NCI-H226 (cell line): ENCODE measurements at regions not wholly inside any gene's neighbourhood (a gene's known extent, or its start where the extent isn't known, plus 50 kb on each side); places are given as distances from the start of the nearest gene placed in this dataset.
A peak's percentile ranks its signal among the peaks of the same experiment; 100 is the strongest.
"Not testable (repeated sequence)": the region's sequence is repeated elsewhere in the genome, so short reads cannot be mapped to it uniquely, and the experiment has no call there.

Source experiments
- DNase-seq: peaks from one replicate; pipeline ENCODE4 v3.0.0-alpha.2; 2015

DNA sequence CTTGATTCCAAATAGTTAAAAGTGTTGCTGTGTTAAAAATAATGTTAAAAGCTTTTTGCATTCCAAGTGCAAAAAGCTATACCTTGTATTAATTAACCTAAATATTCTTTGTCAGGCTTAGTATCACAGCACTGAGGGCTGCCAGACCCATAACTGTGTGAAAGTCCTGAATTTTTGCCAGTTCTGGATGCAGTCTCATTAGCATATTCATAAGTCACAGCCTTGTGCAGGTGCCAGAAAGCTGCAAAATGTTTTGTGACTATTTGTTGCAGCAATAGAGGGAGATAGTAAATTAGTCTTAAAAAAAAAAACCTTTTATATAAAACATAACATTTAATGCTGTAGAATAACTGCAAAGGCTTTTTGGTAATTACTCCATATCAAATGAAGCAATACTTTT is 56.6 kb downstream of the SLITRK1 start:
- DNase-seq, result no peak

DNA sequence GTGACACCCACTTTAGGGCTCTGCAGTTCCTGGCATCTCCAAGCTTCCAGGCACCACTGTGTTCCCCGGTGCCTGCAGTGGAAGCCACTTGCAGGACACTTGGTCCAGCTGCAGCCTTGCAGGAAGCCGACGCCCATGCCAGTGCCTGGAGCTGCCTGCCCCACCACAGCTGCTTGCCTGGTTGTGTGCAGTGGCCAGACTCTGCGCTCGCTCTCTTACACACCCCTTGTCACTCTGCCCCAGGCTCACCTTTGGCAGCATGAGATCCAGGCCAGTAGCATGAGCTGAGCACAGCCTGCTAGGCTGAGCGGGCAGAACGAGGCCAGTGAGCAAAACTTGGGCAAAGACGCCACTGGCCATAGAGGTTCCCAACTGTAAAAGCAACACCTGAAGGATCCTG is 57.7 kb downstream of the SLITRK1 start:
- DNase-seq, result no peak

DNA sequence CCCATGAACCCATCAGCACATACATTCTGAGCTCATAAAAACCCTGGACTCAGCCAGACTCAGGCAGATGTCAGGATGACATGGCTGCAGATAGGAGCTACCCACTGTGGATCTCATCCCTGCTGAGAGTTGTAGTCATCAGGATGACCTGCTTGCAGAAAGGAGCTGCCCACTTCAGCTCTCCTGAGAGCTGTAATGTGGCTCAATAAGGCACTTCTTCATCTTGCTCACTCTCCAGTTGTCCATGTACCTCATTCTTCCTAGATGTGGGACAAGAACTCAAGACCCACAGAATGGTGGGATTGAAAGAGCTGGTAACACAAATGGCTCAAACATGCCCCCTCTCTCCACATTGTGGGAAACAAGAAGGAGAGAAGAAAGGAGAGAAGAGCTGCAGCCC is 58.2 kb downstream of the SLITRK1 start:
- DNase-seq, result no peak

DNA sequence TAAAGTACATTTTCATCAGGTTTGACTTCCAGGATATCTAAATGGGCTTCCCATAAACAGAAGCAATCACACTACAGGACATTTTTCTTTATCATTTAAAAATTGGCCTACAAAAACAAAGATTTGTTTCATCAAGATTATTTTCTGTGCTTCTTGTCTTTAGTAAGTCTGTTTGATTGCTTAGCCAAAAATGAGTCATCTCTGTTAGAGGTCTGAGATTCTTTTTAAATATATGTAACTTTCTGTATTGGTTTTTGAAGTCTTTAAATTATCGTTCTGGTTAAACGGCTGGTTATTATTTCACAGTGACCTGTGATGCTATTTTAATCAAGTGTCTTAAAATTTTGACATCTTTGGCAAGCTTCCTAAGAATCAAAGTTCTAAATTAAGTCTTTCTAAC is 62.7 kb downstream of the SLITRK1 start:
- DNase-seq, result no peak

DNA sequence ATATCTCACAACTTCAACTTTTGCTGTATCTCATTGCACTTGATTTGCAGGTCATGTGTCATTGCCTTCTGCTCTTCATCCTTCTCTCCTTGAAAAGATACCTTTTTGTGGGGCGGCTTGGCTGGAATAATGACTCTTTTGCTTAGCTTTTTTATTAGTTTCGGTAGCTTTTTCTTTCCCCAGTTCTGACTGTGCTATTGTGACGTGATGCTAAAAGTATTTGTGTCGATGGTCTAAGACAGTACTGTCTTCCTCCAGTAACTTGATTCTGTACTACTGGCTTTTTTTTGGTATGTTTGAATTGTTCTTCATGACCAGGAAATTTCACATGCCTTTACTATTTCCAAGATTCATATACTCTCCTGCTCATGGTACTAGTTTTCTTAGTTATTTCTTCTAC is 63.1 kb downstream of the SLITRK1 start:
- DNase-seq, result no peak

DNA sequence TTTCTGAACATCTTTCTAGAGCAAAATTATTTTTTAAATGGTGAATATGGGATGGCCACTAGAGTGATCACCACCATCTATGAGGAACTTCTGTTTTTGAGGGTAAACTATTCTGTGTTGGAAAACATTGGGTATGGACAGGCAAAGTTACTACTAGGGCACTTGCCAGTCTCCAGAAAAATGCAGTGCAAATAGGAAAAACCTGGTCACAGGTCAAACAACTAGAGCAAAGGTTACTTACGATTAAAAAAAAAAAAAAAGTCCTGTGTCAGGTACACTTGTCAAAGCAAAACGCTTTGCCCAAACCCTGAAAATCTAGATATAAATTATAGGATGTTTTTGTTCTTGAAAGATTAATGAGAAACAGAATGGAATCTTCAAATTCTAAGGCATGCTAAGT is 66.2 kb downstream of the SLITRK1 start:
- no peak for DNase-seq

DNA sequence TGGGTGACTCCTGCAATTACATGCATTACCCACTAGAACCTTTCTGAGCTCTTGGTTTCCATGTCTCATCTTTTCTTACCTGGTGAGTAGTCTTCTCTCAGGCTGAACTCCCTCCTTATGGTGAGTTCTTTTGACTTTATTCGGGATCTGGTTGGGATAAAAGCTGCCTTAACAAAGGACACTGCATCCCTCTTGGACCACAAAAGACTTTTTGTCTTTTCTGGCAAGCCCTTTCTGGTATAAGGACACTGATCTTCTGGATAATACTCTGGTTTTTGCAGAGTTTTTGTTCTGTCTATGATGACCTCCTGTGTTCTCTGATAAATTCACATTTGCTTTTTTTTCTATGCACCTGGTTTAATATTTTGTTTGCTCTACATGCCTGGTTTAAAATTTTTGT is 66.7 kb downstream of the SLITRK1 start:
- no peak for DNase-seq

DNA sequence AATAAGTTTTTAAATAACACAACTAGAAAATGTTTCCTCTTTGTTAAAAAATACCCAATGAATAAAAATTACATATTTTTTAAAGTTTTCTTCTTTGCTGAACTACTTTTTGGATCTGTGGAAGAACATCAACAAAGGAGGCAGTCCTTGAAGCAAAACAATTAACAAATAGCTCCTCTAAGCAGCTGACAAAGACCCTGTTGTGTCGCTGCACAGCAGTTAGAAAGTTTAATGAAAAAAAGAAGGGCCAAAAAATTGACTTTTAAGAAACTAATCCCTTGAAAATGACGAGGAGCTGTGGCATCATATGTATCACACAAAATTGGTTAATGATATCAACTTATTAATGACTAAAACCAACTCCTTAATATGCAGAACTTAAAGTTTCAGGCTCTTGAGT is 72.1 kb downstream of the SLITRK1 start:
- DNase-seq, result no peak

DNA sequence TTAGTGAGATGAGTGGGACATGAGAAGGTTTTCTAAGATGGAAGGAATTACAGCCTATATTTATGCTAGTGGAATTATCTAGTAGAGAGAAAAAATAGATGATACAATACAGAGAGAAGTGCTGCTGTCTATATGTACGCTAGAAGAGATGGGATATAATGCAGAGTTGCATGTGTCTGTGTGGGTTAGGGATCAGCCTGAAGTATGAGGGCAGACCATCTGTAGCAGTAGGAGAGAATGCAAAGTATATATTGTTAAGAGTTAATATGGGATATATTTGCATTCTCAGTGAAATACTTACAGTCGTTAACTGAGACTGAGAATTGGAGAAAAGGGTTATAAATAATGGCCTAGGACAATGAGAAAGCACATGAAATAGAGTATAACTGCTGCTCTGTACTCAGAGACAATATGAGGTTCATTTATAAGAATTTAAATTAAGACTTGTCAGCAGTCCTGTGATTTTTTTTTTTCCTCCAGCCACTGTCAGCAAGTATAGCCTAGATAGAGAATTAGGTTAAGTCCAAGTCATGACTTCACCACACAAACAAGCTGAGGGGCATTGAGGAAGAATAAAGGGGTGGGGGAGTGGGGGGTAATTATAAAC is 77.8 kb downstream of the SLITRK1 start:
- DNase-seq, result no peak

DNA sequence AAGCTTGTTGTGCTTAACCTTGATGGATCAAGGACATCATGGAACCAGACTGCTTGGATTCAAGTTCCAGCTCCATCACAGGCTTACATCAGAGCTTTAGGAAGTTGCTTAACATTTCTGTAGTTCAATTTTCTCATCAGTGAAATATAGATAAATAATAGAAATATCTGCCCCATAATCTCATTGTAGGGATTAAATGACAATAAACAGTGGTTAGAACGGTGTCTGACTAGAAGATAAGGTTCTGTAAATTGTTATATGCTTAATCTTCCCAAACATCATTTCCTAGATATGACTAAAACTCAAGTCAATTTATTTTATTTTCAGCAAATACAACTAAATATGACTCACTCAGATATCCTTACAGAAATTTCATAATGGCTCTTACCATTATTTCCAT is 83.5 kb downstream of the SLITRK1 start:
- DNase-seq, result peak; percentile 47

DNA sequence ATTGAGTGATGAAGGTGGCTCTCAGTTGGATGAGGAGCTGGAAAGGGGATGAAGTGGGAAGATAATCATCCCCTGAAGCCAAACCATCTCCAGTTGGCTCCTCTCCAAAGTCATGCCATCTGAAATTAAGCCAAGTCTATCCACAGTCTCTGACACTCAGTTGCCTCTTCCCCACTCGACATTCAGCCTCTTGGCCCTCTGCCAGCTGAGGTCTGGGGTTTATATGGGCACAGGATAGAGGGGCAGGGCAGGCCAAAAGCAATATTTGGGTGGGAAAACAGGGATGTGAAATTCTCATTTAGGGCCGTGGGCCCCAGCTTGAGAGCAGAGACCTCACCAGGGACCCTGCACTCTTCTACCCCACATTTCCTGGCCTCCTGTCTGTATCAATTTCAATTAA is 85.9 kb downstream of the SLITRK1 start:
- DNase-seq, result no peak

DNA sequence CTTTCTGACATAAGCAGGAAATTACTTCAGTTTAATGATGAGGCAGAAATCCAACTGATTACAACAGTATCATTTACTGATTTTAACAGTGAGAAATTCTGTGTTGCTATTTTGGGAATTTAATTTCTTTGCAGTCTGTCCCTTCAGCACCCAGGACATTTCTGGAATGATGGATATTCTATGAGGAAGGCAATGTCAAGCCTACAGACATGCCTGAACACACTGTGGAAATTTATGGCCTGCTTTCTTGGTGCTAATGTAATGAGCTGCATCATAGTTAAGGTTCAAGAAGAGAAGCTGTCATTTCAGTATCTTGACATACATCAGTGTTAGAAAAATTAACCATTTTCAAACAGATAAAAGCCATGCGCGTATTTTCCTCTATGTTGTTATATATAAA is 87.7 kb downstream of the SLITRK1 start:
- DNase-seq, result no peak

DNA sequence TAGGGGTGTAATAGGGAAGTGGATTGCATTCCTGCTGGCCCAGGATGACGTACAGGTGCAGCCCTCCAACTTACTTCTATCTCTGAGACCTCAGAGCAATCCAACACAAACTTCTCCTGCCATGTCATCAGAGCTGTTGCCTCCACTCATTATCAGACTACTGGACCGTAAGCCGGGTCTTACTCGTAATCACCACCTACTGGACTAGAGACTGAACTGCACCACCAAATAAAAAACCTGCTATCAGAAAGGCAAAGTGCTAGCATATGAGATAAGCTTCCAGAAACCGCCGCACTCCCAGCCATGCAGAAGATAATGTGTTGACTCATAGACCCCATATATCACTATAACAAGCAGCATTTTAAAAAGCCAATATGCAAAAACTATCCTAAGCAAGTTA is 102.0 kb downstream of the SLITRK1 start:
- DNase-seq, result peak; percentile 48

DNA sequence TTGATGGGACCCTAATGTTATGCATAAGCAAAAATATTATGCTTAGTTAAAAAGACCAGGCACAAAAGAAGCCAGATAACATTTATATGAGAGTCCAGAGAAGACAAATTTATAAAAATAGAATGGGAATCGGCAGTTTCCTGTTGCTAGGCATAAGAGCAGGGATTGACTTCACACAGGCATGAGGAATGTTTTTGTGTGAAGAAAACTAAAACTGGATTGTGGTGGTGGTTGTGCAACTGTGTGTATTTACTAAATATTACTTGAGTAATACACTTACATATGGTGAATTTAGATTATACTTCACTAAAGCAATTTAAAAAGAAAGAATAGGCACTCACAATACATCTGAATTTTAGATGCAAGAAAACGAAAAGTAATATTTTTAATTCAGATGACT is 108.3 kb downstream of the SLITRK1 start:
- no peak for DNase-seq

DNA sequence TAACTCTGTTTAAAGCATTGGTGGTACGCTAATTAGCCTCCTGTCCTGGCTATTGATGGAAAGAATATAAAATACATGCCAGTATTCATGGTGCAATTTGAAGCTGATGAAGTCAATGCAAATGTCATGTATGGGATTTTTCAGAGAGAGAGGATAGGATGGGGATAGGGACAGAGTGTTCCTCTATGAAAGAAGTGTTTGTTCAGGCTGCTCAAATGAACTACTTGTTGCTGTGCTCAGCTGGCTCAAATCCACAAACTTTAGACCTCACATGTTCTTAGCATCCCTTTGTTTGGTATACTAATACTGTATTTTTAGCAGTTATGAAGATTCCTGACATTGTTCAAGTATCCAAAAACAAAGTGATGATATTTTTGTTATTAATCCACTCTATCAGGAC is 116.5 kb downstream of the SLITRK1 start:
- DNase-seq, result no peak

DNA sequence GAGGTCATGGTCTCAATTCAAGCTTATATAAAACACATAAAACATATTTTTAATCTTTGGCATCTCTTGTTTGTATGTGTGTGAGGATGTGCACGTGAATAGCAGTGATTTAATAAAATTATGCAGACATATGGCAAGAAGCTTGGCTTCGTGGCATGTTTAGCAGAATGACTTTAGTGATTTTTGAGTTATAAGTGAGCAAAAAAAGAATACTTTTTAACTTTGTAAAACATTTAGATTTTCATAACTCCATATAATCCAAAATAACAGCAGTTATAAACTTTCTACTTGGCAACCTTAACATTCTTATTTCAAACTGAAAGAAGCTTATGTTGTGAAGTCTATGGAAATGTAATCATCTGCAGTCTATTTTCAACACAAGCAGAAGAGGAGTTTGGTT is 120.6 kb downstream of the SLITRK1 start:
- no peak for DNase-seq

DNA sequence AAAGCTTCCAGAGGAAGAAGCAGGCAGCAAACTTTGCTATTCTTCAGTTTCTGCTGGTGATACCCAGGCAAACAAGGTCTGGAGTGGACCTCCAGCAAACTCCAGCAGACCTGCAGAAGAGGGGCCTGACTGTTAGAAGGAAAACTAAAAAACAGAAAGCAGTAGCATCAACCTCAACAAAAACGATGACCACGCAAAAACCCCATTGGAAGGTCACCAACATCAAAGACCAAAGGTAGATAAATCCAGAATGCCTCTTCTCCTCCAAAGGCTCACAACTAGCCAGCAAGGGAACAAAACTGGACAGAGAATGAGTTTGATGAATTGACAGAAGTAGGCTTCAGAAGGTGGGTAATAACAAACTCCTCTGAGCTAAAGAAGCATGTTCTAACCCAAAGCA is 127.1 kb downstream of the SLITRK1 start:
- not testable (repeated sequence) for DNase-seq

DNA sequence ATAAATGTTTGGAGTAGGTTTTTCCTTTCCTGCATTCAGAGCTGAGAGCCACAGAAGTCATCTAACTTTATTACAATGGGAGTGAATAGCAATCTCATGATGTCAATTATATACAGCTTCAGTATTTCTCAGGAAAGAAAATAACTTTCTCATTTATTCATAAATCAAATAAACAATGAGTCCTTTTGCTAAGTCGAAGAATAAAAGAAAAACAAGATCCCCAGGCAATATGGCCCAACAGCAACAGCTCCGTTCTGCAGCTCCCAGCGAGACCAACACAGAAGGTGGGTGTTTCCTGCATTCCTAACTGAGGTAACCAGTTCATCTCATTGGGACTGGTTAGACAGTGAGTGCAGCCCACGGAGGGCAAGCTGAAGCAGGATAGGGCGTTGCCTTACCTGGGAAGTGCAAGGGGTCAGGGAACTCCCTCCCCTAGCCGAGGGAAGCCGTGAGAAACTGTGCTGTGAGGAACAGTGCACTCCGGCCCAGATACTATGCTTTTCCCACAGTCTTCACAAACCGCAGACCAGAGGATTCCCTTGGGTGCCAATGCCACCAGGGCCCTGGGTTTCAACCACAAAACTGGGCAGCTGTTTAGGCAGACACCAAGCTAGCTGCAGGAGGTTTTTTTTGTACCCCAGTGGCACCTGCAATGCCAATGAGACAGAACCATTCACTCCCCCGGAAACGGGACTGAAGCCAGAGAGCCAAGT is 128.2 kb downstream of the SLITRK1 start:
- no peak for DNase-seq

DNA sequence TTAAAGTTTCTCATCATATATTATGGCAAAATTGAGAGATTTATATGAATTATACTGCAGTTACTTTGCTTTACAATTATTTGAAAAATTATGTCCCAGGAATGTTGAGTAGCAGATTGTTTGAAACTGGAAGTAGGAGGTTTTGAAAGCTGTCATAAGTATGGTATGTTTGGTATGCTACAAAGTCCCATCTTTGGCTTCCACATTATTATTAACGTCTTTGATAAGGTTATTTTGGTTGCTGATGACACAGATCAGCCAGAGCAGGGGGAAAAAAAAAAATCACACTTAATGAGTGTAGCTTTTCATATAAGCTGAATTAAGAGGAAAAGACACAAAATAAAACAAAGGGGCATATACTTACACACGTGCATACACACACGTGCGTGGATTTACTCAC is 130.1 kb downstream of the SLITRK1 start:
- DNase-seq, result peak; percentile 79

DNA sequence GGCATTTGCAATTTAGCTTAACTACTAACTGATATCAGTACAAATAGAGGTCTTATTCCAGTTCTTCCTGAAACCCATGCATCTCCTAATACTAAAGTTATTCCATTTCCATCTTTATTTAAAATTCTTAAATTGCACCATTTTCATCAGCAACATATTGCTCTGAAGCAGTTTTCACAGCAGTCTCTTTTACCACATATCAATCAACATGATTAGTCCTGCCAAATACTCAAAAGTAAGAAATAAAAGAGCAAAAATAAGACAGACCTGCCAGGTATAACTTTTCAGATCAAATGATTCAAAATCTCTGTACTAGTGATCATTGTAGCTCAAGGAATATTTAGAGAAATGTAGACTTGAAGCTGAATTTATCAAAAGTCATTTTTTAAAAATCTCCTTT is 141.7 kb downstream of the SLITRK1 start:
- no peak for DNase-seq

DNA sequence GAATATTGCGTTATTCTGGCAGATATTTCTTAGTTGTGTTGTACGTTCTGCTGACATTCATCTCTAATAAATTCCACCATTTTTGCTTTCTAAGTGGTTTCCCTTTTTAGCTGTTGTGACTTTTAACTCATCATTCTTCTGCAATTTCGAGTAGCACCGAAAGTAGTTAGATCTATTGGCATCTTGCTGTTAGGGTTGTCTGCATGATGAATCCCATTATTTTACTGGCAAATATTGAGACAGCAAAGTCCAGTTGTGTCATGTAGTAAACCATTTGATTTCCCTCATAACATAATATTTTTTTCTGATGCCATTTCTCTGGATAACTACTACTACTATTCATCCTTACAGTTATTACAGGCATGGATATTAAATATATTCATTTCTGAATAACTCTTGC is 143.9 kb downstream of the SLITRK1 start:
- DNase-seq, result no peak

DNA sequence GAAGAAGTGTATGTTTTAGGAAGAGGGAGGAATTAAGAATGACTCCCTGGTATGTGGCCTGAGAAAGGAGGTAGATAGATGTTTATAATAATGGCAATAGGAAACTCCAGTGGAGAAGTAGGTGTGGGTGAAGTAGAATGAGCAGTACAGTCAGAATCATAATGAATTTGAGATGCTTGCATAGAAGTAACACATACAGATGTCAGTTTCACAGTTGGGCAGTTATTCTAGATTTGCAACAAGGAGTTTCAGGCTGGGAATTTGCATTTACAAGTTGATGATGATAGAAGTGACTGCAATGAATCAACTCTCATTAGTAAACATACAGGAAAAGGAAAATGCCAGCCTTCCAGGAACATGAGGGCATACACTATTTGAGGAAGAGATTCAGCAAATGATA is 149.0 kb downstream of the SLITRK1 start:
- no peak for DNase-seq

DNA sequence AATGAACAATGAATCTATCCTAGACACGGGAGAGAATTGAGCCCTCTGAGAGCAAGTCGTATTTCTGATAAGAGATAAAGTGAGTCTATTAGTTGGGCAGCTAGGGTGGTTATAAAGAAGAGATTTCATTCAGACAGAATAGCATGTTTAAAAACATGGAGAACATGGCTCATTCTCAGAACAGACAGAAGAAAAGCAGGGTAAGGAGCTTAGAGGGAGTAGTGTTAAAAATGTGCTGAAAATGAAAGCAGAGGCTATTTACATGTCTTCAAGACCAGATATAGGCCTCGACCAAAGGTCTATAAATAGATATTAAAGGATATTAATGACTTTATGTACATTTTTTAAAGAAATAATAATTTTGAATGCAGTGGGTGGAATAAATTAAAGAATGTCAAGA is 149.5 kb downstream of the SLITRK1 start:
- no peak for DNase-seq

DNA sequence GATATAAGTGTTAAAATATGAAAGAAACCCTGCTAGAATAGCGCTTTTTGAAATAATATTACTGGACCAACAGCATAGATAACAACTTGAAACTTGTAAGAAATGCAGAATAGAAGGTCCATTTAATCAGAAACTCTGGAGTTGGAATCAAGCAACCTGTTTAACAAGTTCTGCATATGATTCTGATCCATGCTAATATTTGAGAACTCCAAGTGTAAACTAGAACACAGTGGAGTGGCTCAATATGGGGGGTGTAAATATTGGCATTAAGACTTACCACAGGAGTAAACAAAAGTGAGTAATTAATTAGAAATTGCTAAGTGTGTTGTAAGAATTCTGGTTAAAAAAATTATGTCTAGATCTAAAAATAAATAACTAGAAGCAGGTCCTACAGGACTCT is 151.2 kb downstream of the SLITRK1 start:
- no peak for DNase-seq

DNA sequence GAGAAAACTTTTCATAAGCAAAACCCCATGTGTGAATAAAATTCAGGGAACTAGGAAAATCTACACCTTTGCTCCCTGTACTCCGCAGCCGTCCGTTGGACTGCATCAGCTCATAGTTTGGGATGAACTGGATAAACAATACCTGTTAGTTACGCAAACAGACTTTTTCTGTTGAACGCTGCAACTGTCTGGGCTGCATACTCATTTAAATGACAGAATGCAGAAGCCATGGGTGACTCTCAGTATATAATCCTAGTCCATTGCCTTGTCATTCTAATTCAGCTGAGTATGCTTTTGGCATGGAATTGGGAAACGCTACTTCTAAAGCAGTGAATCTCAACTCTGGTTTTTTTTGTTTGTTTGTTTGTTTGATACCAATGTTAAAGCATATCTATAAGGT is 151.6 kb downstream of the SLITRK1 start:
- DNase-seq, result no peak
